ENCODE measurements at regions not wholly inside any gene's neighbourhood (a gene's known extent, or its start where the extent isn't known, plus 50 kb on each side); places are given as distances from the start of the nearest gene placed in this dataset.

- DNase-seq: peak in 1 of 5 donors; percentile 2
Measured at GRCh38 chr11:56932572-56933220, 56.0 kb upstream of the OR5AK2 start.

- DNase-seq: no peak
Measured at GRCh38 chr11:56923116-56923515, 65.6 kb upstream of the OR5AK2 start.

GRCh38 chr11:56922421-56922820, 66.3 kb upstream of the OR5AK2 start:
- DNase-seq: no peak

GRCh38 chr11:56917708-56918400, 70.9 kb upstream of the OR5AK2 start:
- DNase-seq: no peak

- no peak for DNase-seq
Measured at GRCh38 chr11:56916587-56916986, 72.1 kb upstream of the OR5AK2 start.

- no peak for DNase-seq
Measured at GRCh38 chr11:56916162-56916561, 72.6 kb upstream of the OR5AK2 start.

- DNase-seq: no peak
Measured at GRCh38 chr11:56911312-56911711, 77.4 kb upstream of the OR5AK2 start.

GRCh38 chr11:56910785-56911184, 77.9 kb upstream of the OR5AK2 start:
- no peak for DNase-seq

- no peak for DNase-seq
Measured at GRCh38 chr11:56910046-56910773, 78.5 kb upstream of the OR5AK2 start.

- DNase-seq: no peak
Measured at GRCh38 chr11:56909563-56909962, 79.2 kb upstream of the OR5AK2 start.

- DNase-seq: no peak
Measured at GRCh38 chr11:56909080-56909479, 79.6 kb upstream of the OR5AK2 start.

- DNase-seq: no peak
Measured at GRCh38 chr11:56906683-56907148, 82.0 kb upstream of the OR5AK2 start.

- no peak for DNase-seq
Measured at GRCh38 chr11:56905936-56906335, 82.8 kb upstream of the OR5AK2 start.

- no peak for DNase-seq
Measured at GRCh38 chr11:56905442-56905841, 83.3 kb upstream of the OR5AK2 start.

GRCh38 chr11:56898856-56899255, 89.9 kb upstream of the OR5AK2 start:
- no peak for DNase-seq

GRCh38 chr11:56890584-56891305, 98.0 kb upstream of the OR5AK2 start:
- DNase-seq: no peak

- no peak for DNase-seq
Measured at GRCh38 chr11:56889986-56890385, 98.7 kb upstream of the OR5AK2 start.

- no peak for DNase-seq
Measured at GRCh38 chr11:56887940-56888339, 100.8 kb upstream of the OR5AK2 start.

GRCh38 chr11:56886455-56886854, 102.3 kb upstream of the OR5AK2 start:
- no peak for DNase-seq

- DNase-seq: no peak
Measured at GRCh38 chr11:56885854-56886253, 102.9 kb upstream of the OR5AK2 start.

GRCh38 chr11:56885177-56885576, 103.5 kb upstream of the OR5AK2 start:
- no peak for DNase-seq

- no peak for DNase-seq
Measured at GRCh38 chr11:56883371-56883987, 105.2 kb upstream of the OR5AK2 start.
